ENCODE measurements at regions not wholly inside any gene's neighbourhood (a gene's known extent, or its start where the extent isn't known, plus 50 kb on each side); places are given as distances from the start of the nearest gene placed in this dataset.

GRCh38 chr5:15013654-15014463 lies 142.3 kb upstream of the ANKH start:
- no peaks in the 10 kb centered on the region for H3K9me3 ChIP-seq (ENCODE audit: control insufficient read depth, insufficient read depth, low read length)
- no peak overlapping the region for H3K27ac ChIP-seq (ENCODE audit: low read depth, low read length)
- H3K4me3 ChIP-seq (ENCODE audit: low read depth, low read length): no peak overlapping the region
- whole genome bisulfite sequencing (ENCODE audit: insufficient coverage): 43% methylated on average over 3 of the region's 3 CpGs
- H3K4me1 ChIP-seq (ENCODE audit: control insufficient read depth, insufficient read depth, low read length): no peaks in the 10 kb centered on the region
- no peaks in the 10 kb centered on the region for H3K27me3 ChIP-seq (ENCODE audit: control insufficient read depth, insufficient read depth, low read length)
- H3K36me3 ChIP-seq (ENCODE audit: control insufficient read depth, insufficient read depth, low read length): no peaks in the 10 kb centered on the region
- DNase-seq (ENCODE audit: low read depth in 4 of 6, low spot score in 6 of 6): peak in 4 of 6 donors; percentile 45 to 92 (median 70)

- H3K27me3 ChIP-seq (ENCODE audit: control insufficient read depth, insufficient read depth, low read length): no peaks in the 10 kb centered on the region
- H3K4me3 ChIP-seq (ENCODE audit: low read depth, low read length): no peak overlapping the region
- no peaks in the 10 kb centered on the region for H3K36me3 ChIP-seq (ENCODE audit: control insufficient read depth, insufficient read depth, low read length)
- H3K9me3 ChIP-seq (ENCODE audit: control insufficient read depth, insufficient read depth, low read length): no peaks in the 10 kb centered on the region
- H3K27ac ChIP-seq (ENCODE audit: low read depth, low read length): no peak overlapping the region
- DNase-seq (ENCODE audit: low read depth in 4 of 6, low spot score in 6 of 6): no peak
- H3K4me1 ChIP-seq (ENCODE audit: control insufficient read depth, insufficient read depth, low read length): peaks cover 3% of the 10 kb centered on the region
These were observed 140.5 kb upstream of the ANKH start for GRCh38 chr5:15012061-15012460.

DNA sequence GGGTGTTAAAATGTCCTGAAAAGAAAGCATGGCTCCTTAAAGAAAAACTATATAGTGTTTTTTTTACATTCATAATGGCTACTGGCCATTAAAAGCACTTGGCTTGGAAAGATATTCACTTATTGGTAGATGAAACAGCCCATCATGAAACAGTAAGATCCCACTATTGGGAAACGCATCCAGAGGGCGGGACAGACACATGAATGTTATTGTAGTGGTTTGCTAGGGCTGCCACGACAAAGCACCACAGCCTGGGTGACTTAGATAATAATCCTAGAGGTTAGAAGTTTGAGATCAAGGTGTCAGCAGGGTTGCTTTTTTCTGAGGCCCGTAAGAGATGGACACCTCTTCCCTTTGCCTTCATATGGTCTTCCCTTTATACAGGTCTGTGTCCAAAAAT lies 139.4 kb upstream of the ANKH start:
- Histone ChIP-seq H3K4me1 (ENCODE audit: control insufficient read depth, insufficient read depth, low read length) (peaks cover 3% of the 10 kb centered on the region), H3K27ac (ENCODE audit: low read depth, low read length) (no peak overlapping the region), H3K4me3 (ENCODE audit: low read depth, low read length) (no peak overlapping the region), H3K27me3 (ENCODE audit: control insufficient read depth, insufficient read depth, low read length) (no peaks in the 10 kb centered on the region), H3K9me3 (ENCODE audit: control insufficient read depth, insufficient read depth, low read length) (no peaks in the 10 kb centered on the region), H3K36me3 (ENCODE audit: control insufficient read depth, insufficient read depth, low read length) (no peaks in the 10 kb centered on the region)
- WGBS (ENCODE audit: insufficient coverage): 78% methylated on average over 4 of the region's 4 CpGs
- no peak for DNase-seq (ENCODE audit: low read depth in 4 of 6, low spot score in 6 of 6)

DNA sequence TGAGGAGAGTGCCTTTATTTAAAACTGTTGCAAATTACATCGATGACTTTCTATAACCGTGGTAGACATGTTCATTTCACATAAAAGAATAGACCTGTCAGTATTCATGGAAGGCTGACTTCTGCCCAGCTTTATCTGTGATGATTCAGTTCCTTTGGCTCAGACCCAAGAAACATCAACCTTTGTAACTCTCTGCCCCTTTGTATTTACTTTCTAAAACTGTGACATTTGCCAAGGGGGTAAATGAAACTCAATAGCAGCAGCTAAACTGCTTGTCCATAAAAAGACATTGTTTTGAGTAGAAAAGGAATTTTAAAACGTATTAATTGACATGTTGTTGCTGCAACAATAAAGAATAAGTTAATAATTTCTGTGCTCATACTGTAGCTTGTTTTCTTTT lies 137.8 kb upstream of the ANKH start:
- 40% methylated on average over 1 of the region's 3 CpGs for WGBS (ENCODE audit: insufficient coverage)
- no peak overlapping the region for H3K27ac ChIP-seq (ENCODE audit: low read depth, low read length)

DNA sequence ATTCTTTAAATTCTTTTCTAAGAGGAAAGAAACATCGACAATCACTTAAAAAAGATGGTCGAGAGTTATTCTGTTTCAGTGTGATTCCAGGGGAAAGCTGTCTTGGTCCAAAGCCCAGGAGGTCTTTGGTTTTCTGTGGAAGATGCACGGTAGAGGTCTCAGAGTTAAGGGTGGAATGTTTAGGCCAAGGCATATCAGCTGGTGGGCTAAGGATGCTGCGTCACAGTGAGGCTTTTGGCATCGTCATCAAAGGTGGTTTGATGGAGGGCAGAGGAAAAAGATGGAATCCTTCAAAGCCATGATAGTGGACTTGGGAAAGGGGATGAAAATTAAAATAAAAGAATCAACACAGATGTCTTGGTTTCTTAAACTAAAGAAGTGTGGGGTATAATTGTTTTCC lies 137.3 kb upstream of the ANKH start:
- DNase-seq (ENCODE audit: low read depth in 4 of 6, low spot score in 6 of 6): no peak
- no peak overlapping the region for H3K4me3 ChIP-seq (ENCODE audit: low read depth, low read length)
- H3K27me3 ChIP-seq (ENCODE audit: control insufficient read depth, insufficient read depth, low read length): no peaks in the 10 kb centered on the region
- H3K4me1 ChIP-seq (ENCODE audit: control insufficient read depth, insufficient read depth, low read length): peaks cover 3% of the 10 kb centered on the region
- no peak overlapping the region for H3K27ac ChIP-seq (ENCODE audit: low read depth, low read length)
- H3K36me3 ChIP-seq (ENCODE audit: control insufficient read depth, insufficient read depth, low read length): no peaks in the 10 kb centered on the region
- no peaks in the 10 kb centered on the region for H3K9me3 ChIP-seq (ENCODE audit: control insufficient read depth, insufficient read depth, low read length)
- WGBS (ENCODE audit: insufficient coverage): 44% methylated on average over 3 of the region's 5 CpGs

More for the DNA sequence above, 137.8 kb upstream of the ANKH start:
- no peaks in the 10 kb centered on the region for H3K27me3 ChIP-seq (ENCODE audit: control insufficient read depth, insufficient read depth, low read length)
- peaks cover 3% of the 10 kb centered on the region for H3K4me1 ChIP-seq (ENCODE audit: control insufficient read depth, insufficient read depth, low read length)
- H3K4me3 ChIP-seq (ENCODE audit: low read depth, low read length): no peak overlapping the region
- H3K9me3 ChIP-seq (ENCODE audit: control insufficient read depth, insufficient read depth, low read length): no peaks in the 10 kb centered on the region
- peak in 2 of 6 donors; percentile 39 to 40 for DNase-seq (ENCODE audit: low read depth in 4 of 6, low spot score in 6 of 6)
- no peaks in the 10 kb centered on the region for H3K36me3 ChIP-seq (ENCODE audit: control insufficient read depth, insufficient read depth, low read length)

DNA sequence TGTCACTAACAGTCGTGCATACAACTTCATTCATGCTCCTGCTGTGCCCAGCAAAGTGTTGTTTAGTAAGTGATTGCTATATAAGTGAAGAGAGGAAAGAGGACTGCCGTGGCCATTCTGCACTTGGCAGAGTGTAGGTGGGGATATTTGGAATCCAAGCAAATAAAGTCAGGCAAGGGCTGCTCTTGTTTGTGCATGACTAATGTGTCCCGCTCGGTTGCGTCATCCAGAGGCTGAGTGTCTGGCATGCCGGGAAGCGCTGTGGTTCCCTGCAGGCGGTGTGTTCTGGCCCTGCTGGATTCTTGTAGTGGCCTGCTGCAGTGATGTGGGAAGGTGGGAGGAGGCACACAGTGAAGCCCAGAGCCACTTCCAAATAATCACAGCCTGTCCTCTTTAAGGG lies 136.9 kb upstream of the ANKH start:
- H3K27ac ChIP-seq (ENCODE audit: low read depth, low read length): peak overlapping the region; percentile 22
- H3K9me3 ChIP-seq (ENCODE audit: control insufficient read depth, insufficient read depth, low read length): no peaks in the 10 kb centered on the region
- H3K4me1 ChIP-seq (ENCODE audit: control insufficient read depth, insufficient read depth, low read length): peaks cover 3% of the 10 kb centered on the region
- H3K4me3 ChIP-seq (ENCODE audit: low read depth, low read length): no peak overlapping the region
- no peaks in the 10 kb centered on the region for H3K36me3 ChIP-seq (ENCODE audit: control insufficient read depth, insufficient read depth, low read length)
- WGBS (ENCODE audit: insufficient coverage): 35% methylated on average over 7 of the region's 8 CpGs
- no peaks in the 10 kb centered on the region for H3K27me3 ChIP-seq (ENCODE audit: control insufficient read depth, insufficient read depth, low read length)
- DNase-seq (ENCODE audit: low read depth in 4 of 6, low spot score in 6 of 6): peak in 2 of 6 donors; percentile 45 to 65

GRCh38 chr5:15007646-15008045 lies 136.1 kb upstream of the ANKH start:
- no peak for DNase-seq (ENCODE audit: low read depth in 4 of 6, low spot score in 6 of 6)
- Histone ChIP-seq H3K27me3 (ENCODE audit: control insufficient read depth, insufficient read depth, low read length) (no peaks in the 10 kb centered on the region), H3K36me3 (ENCODE audit: control insufficient read depth, insufficient read depth, low read length) (no peaks in the 10 kb centered on the region), H3K4me1 (ENCODE audit: control insufficient read depth, insufficient read depth, low read length) (peaks cover 3% of the 10 kb centered on the region), H3K9me3 (ENCODE audit: control insufficient read depth, insufficient read depth, low read length) (no peaks in the 10 kb centered on the region), H3K4me3 (ENCODE audit: low read depth, low read length) (no peak overlapping the region), H3K27ac (ENCODE audit: low read depth, low read length) (no peak overlapping the region)
- WGBS (ENCODE audit: insufficient coverage): 73% methylated on average over 4 of the region's 4 CpGs

DNA sequence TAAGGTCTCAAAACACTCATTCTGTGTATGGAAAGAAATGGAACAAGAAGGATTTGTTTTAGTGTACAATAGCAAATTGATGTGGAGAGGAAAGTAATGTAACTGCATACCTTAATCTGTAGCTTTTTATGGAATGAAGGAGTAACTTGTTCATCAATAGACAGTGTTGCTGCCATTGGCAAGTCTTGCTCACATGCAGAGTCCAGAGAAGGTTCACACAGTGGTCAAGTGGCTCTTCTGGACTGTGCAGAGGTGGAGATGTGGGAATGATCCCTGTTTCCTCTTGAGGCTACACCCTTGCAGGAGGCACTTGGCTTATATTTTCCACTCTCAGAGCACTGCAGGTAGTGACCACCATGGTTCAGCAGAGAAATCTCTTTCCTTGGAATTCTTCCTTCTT lies 132.9 kb upstream of the ANKH start:
- Histone ChIP-seq H3K27ac (ENCODE audit: low read depth, low read length) (no peak overlapping the region), H3K4me1 (ENCODE audit: control insufficient read depth, insufficient read depth, low read length) (peaks cover 3% of the 10 kb centered on the region), H3K27me3 (ENCODE audit: control insufficient read depth, insufficient read depth, low read length) (no peaks in the 10 kb centered on the region), H3K36me3 (ENCODE audit: control insufficient read depth, insufficient read depth, low read length) (no peaks in the 10 kb centered on the region), H3K9me3 (ENCODE audit: control insufficient read depth, insufficient read depth, low read length) (no peaks in the 10 kb centered on the region), H3K4me3 (ENCODE audit: low read depth, low read length) (no peak overlapping the region)
- no peak for DNase-seq (ENCODE audit: low read depth in 4 of 6, low spot score in 6 of 6)

DNA sequence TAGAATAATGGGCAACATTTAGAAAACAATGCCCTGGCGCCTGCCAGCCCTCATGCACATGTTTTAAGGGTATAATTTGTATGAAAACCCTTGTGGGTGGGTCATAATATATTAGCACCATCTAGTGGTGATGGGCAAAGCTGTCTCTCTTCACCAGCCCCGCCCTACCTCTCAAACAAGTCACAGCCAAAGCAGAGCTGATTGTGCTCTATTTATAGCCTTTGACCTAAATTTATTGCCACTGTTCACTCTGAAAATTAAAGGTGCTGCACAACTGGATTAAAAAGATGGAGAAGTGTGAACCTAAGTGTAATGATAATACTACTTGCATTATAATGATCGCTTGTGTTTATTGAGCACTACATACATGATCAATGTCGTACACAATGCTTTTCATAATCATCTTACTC lies 131.9 kb upstream of the ANKH start:
- Histone ChIP-seq H3K9me3 (ENCODE audit: control insufficient read depth, insufficient read depth, low read length) (peaks cover under 1% of the 10 kb centered on the region), H3K4me3 (ENCODE audit: low read depth, low read length) (no peak overlapping the region), H3K27ac (ENCODE audit: low read depth, low read length) (no peak overlapping the region), H3K4me1 (ENCODE audit: control insufficient read depth, insufficient read depth, low read length) (peaks cover 2% of the 10 kb centered on the region), H3K36me3 (ENCODE audit: control insufficient read depth, insufficient read depth, low read length) (no peaks in the 10 kb centered on the region), H3K27me3 (ENCODE audit: control insufficient read depth, insufficient read depth, low read length) (no peaks in the 10 kb centered on the region)
- no CpG with 5 or more reads among the region's 4 CpGs for whole genome bisulfite sequencing (ENCODE audit: insufficient coverage)
- DNase-seq (ENCODE audit: low read depth in 4 of 6, low spot score in 6 of 6): peak in 3 of 6 donors; percentile 38 to 84 (median 83)

DNA sequence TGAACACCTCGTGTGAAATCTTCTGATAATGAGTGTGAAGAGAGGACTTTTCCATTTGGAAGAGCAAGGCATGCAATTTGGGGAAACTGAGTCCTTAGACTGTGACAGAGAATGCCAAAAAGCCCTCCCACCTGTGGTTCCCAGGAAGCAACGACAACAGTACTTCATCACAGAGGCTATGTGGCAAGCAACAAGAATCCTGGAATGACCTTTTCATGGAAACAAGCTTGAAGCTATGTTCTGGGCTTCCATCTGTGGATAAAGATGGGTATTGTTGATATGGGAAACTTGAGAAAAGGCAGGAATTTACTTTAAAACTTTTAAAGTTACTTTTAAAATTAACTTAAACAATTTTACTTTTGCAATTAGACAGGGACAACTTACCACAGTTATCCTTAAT lies 131.2 kb upstream of the ANKH start:
- Histone ChIP-seq H3K4me1 (ENCODE audit: control insufficient read depth, insufficient read depth, low read length) (no peaks in the 10 kb centered on the region), H3K27me3 (ENCODE audit: control insufficient read depth, insufficient read depth, low read length) (no peaks in the 10 kb centered on the region), H3K27ac (ENCODE audit: low read depth, low read length) (no peak overlapping the region), H3K4me3 (ENCODE audit: low read depth, low read length) (no peak overlapping the region), H3K36me3 (ENCODE audit: control insufficient read depth, insufficient read depth, low read length) (no peaks in the 10 kb centered on the region), H3K9me3 (ENCODE audit: control insufficient read depth, insufficient read depth, low read length) (peaks cover 3% of the 10 kb centered on the region)
- no peak for DNase-seq (ENCODE audit: low read depth in 4 of 6, low spot score in 6 of 6)
- WGBS (ENCODE audit: insufficient coverage): no CpG with 5 or more reads among the region's 2 CpGs

Data from spinal cord (tissue), 9 donors.